ENCODE measurements at regions not wholly inside any gene's neighbourhood (a gene's known extent, or its start where the extent isn't known, plus 50 kb on each side); places are given as distances from the start of the nearest gene placed in this dataset.

- H3K9ac ChIP-seq (ENCODE audit: control insufficient read depth, insufficient read depth, low read length) = no peak overlapping the region
- in situ Hi-C loops (cut with MboI) = no loop called here
- SMC1A ChIA-PET (ENCODE audit: uncharacterized antibody, unreplicated experiment) = no interaction called here
- H3K36me3 ChIP-seq (ENCODE audit: control insufficient read depth in 2 of 2, insufficient read depth in 2 of 2, low read length in 1 of 2) = no peaks in the 10 kb centered on the region
- intact Hi-C loops (cut with micrococcal nuclease; ENCODE audit: unreplicated experiment) = no loop called here
- H2AFZ ChIP-seq (ENCODE audit: control insufficient read depth, low read depth, low read length) = no peak overlapping the region
- FAIRE-seq (no peak), ATAC-seq (no peak), DNase-seq (ENCODE audit: low read depth, low spot score) (no peak)
- POLR2A ChIA-PET = no interaction called here
- CTCF ChIA-PET = no interaction called here
- H3K4me2 ChIP-seq (ENCODE audit: control insufficient read depth, insufficient read depth) = no peak overlapping the region
- no peak overlapping the region for H3K4me3 ChIP-seq
- RAD21 ChIA-PET (ENCODE audit: unreplicated experiment) = no interaction called here
- no peaks in the 10 kb centered on the region for H3K9me3 ChIP-seq (replicated peaks; ENCODE audit: control insufficient read depth, insufficient read depth, low read length)
- H3K4me1 ChIP-seq (ENCODE audit: control insufficient read depth, insufficient read depth, low read length) = no peaks in the 10 kb centered on the region
- H4K20me1 ChIP-seq (ENCODE audit: control insufficient read depth, insufficient read depth) = no peaks in the 10 kb centered on the region
- no peak overlapping the region for H3K27ac ChIP-seq (ENCODE audit: control insufficient read depth, insufficient read depth)
- H3K27me3 ChIP-seq (replicated peaks in 1 of 2; ENCODE audit: control insufficient read depth in 2 of 2, insufficient read depth in 2 of 2, low read length in 1 of 2) = no peaks in the 10 kb centered on the region
- no peaks in the 10 kb centered on the region for H3K79me2 ChIP-seq (ENCODE audit: control insufficient read depth, insufficient read depth, low read length)
- no TSS peak for BruUV-seq (replicated peaks)
- TF ChIP-seq NR2C2 (IDR thresholded peaks at IDR 0.05; ENCODE audit: borderline replicate concordance, control insufficient read depth, insufficient read length, low read depth) (no peak), EED (IDR thresholded peaks at IDR 0.05; ENCODE audit: low read depth) (no peak), ZNF217 (IDR thresholded peaks at IDR 0.05) (no peak), SREBF1 (IDR thresholded peaks at IDR 0.05; ENCODE audit: low read length) (no peak), KAT2A (conservative IDR thresholded peaks at IDR 0.05; ENCODE audit: control insufficient read depth, low read depth, low read length) (no peak), GATAD2B (conservative IDR thresholded peaks at IDR 0.05; ENCODE audit: low read depth) (no peak), MEF2A (IDR thresholded peaks at IDR 0.05; ENCODE audit: insufficient read depth, low read depth, low read length) (no peak), CTCF (IDR thresholded peaks at IDR 0.05 in 2 of 3, conservative IDR thresholded peaks at IDR 0.05 in 1 of 3; ENCODE audit: control insufficient read depth in 2 of 3, extremely low read depth in 1 of 3, insufficient read depth in 1 of 3, low read depth in 3 of 3, low read length in 3 of 3) (no peak), CBX3 (IDR thresholded peaks at IDR 0.05; ENCODE audit: borderline replicate concordance, low read depth) (no peak), CEBPB (IDR thresholded peaks at IDR 0.05; ENCODE audit: borderline replicate concordance in 1 of 2, low read depth in 2 of 2, low read length in 2 of 2) (no peak)
Observed at GRCh38 chr7:13496976-13497375, 492.5 kb downstream of the ETV1 start.

All from GM12878 (cell line).